Ishikawa (cell line): ENCODE measurements at regions not wholly inside any gene's neighbourhood (a gene's known extent, or its start where the extent isn't known, plus 50 kb on each side); places are given as distances from the start of the nearest gene placed in this dataset.

Experiments used
- CEBPB ChIP-seq: IDR thresholded peaks from 2 replicates; pipeline ENCODE4 v1.6.1; 2012
- CREB1 ChIP-seq: IDR thresholded peaks from 2 replicates; pipeline ENCODE4 v1.6.1; 2012; ENCODE audit warnings: low read depth
- EGR1 ChIP-seq: IDR thresholded peaks from 2 replicates; pipeline ENCODE4 v1.6.1; 2012
- EP300 ChIP-seq: IDR thresholded peaks from 2 replicates; pipeline ENCODE4 v1.6.1; 2012; ENCODE audit warnings: borderline replicate concordance
- MAX ChIP-seq: IDR thresholded peaks from 2 replicates; pipeline ENCODE4 v1.6.1; 2012
- RAD21 ChIP-seq: IDR thresholded peaks from 2 replicates; pipeline ENCODE4 v1.6.1; 2012; ENCODE audit warnings: low read depth
- REST ChIP-seq: IDR thresholded peaks from 2 replicates; pipeline ENCODE4 v1.6.1; 2012; ENCODE audit warnings: low read depth, mild to moderate bottlenecking
- YY1 ChIP-seq: IDR thresholded peaks from 2 replicates; pipeline ENCODE4 v1.6.1; 2012; ENCODE audit warnings: low read depth
- ZBTB7A ChIP-seq: IDR thresholded peaks from 2 replicates; pipeline ENCODE4 v1.6.1; 2012; ENCODE audit warnings: low read depth

- no peak for TF ChIP-seq EP300
- no peak for TF ChIP-seq EGR1
- TF ChIP-seq CEBPB, result no peak
- TF ChIP-seq ZBTB7A, result no peak
- no peak for TF ChIP-seq MAX
- no peak for TF ChIP-seq REST
- no peak for TF ChIP-seq YY1
- no peak for TF ChIP-seq CREB1
- TF ChIP-seq RAD21, result no peak
Observed at GRCh38 chr4:98779088-98779487, 120.7 kb upstream of the TSPAN5 start.
